Body of pancreas (tissue), 4 donors: ENCODE measurements at regions not wholly inside any gene's neighbourhood (a gene's known extent, or its start where the extent isn't known, plus 50 kb on each side); places are given as distances from the start of the nearest gene placed in this dataset.

Source experiments
- CTCF ChIP-seq, 7 experiments: fragments of 450-650 bp in 4 of 7; fragments of 200-600 bp in 3 of 7; sonication (generic) in 3 of 7; IDR thresholded peaks; one replicate each; pipeline ENCODE4 v1.5.1; 2016 to 2019; ENCODE audit warnings: antibody characterized with exemption in 7 of 7
- POLR2A ChIP-seq, 3 donors: fragments of 450-650 bp; IDR thresholded peaks; one replicate each; pipeline ENCODE4 v1.6.1; 2016; ENCODE audit warnings: antibody characterized with exemption in 3 of 3, mild to moderate bottlenecking in 2 of 3

DNA sequence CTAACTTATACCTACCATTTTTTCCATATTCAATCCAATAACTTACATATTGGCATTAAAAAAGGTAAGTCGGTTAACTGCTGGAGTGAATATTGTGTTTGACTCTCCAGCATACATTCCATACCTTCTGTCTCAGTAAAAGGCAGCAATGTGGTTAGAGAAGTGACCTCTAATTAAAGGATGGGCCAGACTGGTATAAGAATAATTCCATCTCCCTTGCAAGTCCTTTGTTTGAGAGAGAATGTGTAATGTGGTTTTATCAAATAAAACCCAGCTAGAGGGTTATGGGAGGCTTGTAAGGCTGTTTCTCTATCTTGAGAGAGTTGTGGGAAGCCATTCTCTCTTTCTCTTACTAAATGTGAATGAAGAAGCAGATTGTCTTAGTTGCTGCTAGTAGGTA is 289.3 kb upstream of the TCF4 start:
- TF ChIP-seq CTCF (IDR thresholded peaks at IDR 0.05) (no peak), POLR2A (IDR thresholded peaks at IDR 0.05) (no peak)
